Suprapubic skin (tissue), 3 donors: ENCODE measurements at regions not wholly inside any gene's neighbourhood (a gene's known extent, or its start where the extent isn't known, plus 50 kb on each side); places are given as distances from the start of the nearest gene placed in this dataset.

Experiments used
- EP300 ChIP-seq: sonication (generic); formaldehyde crosslinking; IDR thresholded peaks from one replicate; pipeline ENCODE4 v1.6.1; 2017; ENCODE audit warnings: antibody characterized with exemption
- POLR2A ChIP-seq, 2 donors: fragments of 450-650 bp; IDR thresholded peaks; one replicate each; pipeline ENCODE4 v1.6.1; 2017; ENCODE audit warnings: antibody characterized with exemption in 2 of 2, mild to moderate bottlenecking in 2 of 2, moderate library complexity in 2 of 2
- TF ChIP-seq, protein P1 (sequence below), 2 donors: fragments of 200-600 bp in 1 of 2; fragments of 450-650 bp in 1 of 2; sonication (generic) in 1 of 2; IDR thresholded peaks; one replicate each; pipeline ENCODE4 v1.5.1; 2016 to 2019; ENCODE audit warnings: antibody characterized with exemption in 2 of 2, mild to moderate bottlenecking in 1 of 2, moderate library complexity in 1 of 2

- TF ChIP-seq, protein P1, sequence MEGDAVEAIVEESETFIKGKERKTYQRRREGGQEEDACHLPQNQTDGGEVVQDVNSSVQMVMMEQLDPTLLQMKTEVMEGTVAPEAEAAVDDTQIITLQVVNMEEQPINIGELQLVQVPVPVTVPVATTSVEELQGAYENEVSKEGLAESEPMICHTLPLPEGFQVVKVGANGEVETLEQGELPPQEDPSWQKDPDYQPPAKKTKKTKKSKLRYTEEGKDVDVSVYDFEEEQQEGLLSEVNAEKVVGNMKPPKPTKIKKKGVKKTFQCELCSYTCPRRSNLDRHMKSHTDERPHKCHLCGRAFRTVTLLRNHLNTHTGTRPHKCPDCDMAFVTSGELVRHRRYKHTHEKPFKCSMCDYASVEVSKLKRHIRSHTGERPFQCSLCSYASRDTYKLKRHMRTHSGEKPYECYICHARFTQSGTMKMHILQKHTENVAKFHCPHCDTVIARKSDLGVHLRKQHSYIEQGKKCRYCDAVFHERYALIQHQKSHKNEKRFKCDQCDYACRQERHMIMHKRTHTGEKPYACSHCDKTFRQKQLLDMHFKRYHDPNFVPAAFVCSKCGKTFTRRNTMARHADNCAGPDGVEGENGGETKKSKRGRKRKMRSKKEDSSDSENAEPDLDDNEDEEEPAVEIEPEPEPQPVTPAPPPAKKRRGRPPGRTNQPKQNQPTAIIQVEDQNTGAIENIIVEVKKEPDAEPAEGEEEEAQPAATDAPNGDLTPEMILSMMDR (IDR thresholded peaks at IDR 0.05) = no peak
- no peak for TF ChIP-seq POLR2A (IDR thresholded peaks at IDR 0.05)
- TF ChIP-seq EP300 = no peak
Observed at GRCh38 chr9:135173066-135173465, 85.6 kb downstream of the OLFM1 start.
